ENCODE measurements at regions not wholly inside any gene's neighbourhood (a gene's known extent, or its start where the extent isn't known, plus 50 kb on each side); places are given as distances from the start of the nearest gene placed in this dataset.

GRCh38 chr2:196244516-196244915 is 73.1 kb upstream of the STK17B start:
- Histone ChIP-seq H3K27me3 (no peaks in the 10 kb centered on the region), H3K4me1 (peaks cover 0 to 10% (median 5%) of the 10 kb centered on the region in 4 donors), H3K36me3 (no peaks in the 10 kb centered on the region), H3K27ac (no peak overlapping the region), H3K4me3 (no peak overlapping the region), H3K9me3 (no peaks in the 10 kb centered on the region)
- 95 to 100% (median 98%) methylated on average over 2 of the region's 2 CpGs for WGBS, 5 donors
- intact Hi-C loops (cut with DNase I; ENCODE audit: low total_unique reads), result no loop called here
- TF ChIP-seq EP300 (IDR thresholded peaks at IDR 0.05) (no peak), CTCF (IDR thresholded peaks at IDR 0.05) (no peak), POLR2A (IDR thresholded peaks at IDR 0.05) (no peak), POLR2AphosphoS5 (IDR thresholded peaks at IDR 0.05) (no peak)
- DNase-seq, result no peak

- DNase-seq, result no peak
- Histone ChIP-seq H3K9me3 (no peaks in the 10 kb centered on the region), H3K4me1 (peaks cover 0 to 7% (median under 1%) of the 10 kb centered on the region in 4 donors), H3K27me3 (no peaks in the 10 kb centered on the region), H3K27ac (no peak overlapping the region), H3K36me3 (no peaks in the 10 kb centered on the region), H3K4me3 (no peak overlapping the region)
- no peak for TF ChIP-seq CTCF (IDR thresholded peaks at IDR 0.05)
- no peak for TF ChIP-seq POLR2AphosphoS5 (IDR thresholded peaks at IDR 0.05)
- TF ChIP-seq POLR2A (IDR thresholded peaks at IDR 0.05), result no peak
- TF ChIP-seq EP300 (IDR thresholded peaks at IDR 0.05), result no peak
- intact Hi-C loops (cut with DNase I; ENCODE audit: low total_unique reads), result no loop called here
- 92 to 98% (median 96%) methylated on average over 4 of the region's 4 CpGs for WGBS, 5 donors
Observed at GRCh38 chr2:196244966-196245365, 73.6 kb upstream of the STK17B start.

GRCh38 chr2:196245378-196246140 is 74.2 kb upstream of the STK17B start:
- no peaks in the 10 kb centered on the region for H3K27me3 ChIP-seq
- intact Hi-C loops (cut with DNase I; ENCODE audit: low total_unique reads), result no loop called here
- H3K4me3 ChIP-seq, result no peak overlapping the region
- no peak for TF ChIP-seq POLR2AphosphoS5 (IDR thresholded peaks at IDR 0.05)
- no peak for TF ChIP-seq EP300 (IDR thresholded peaks at IDR 0.05)
- TF ChIP-seq CTCF (IDR thresholded peaks at IDR 0.05), result no peak
- no peak for TF ChIP-seq POLR2A (IDR thresholded peaks at IDR 0.05)
- DNase-seq, result no peak
- H3K9me3 ChIP-seq, result no peaks in the 10 kb centered on the region
- H3K27ac ChIP-seq, result no peak overlapping the region
- H3K36me3 ChIP-seq, result no peaks in the 10 kb centered on the region
- H3K4me1 ChIP-seq, result peaks cover 0 to 7% (median 0%) of the 10 kb centered on the region in 4 donors
- 75 to 82% (median 81%) methylated on average over 4 of the region's 4 CpGs for WGBS, 5 donors

- Histone ChIP-seq H3K4me1 (peaks cover 0 to 7% (median 0%) of the 10 kb centered on the region in 4 donors), H3K9me3 (no peaks in the 10 kb centered on the region), H3K27me3 (no peaks in the 10 kb centered on the region), H3K36me3 (no peaks in the 10 kb centered on the region), H3K4me3 (no peak overlapping the region), H3K27ac (no peak overlapping the region)
- 84 to 95% (median 90%) methylated on average over 8 of the region's 8 CpGs for WGBS, 5 donors
- no peak for TF ChIP-seq CTCF (IDR thresholded peaks at IDR 0.05)
- DNase-seq, result no peak
- intact Hi-C loops (cut with DNase I; ENCODE audit: low total_unique reads), result no loop called here
Observed at GRCh38 chr2:196247114-196247975, 76.0 kb upstream of the STK17B start.

All from stomach (tissue), 8 donors.